Stimulated activated CD4-positive, alpha-beta T cell treated with anti-CD3 and anti-CD28 coated beads, Interleukin-4, amount 100 ng/mL, for 1 hour (primary cell): ENCODE measurements at regions not wholly inside any gene's neighbourhood (a gene's known extent, or its start where the extent isn't known, plus 50 kb on each side); places are given as distances from the start of the nearest gene placed in this dataset.

Experiments
- DNase-seq: peaks from one replicate; pipeline ENCODE4 v3.0.0-alpha.2; 2020

DNA sequence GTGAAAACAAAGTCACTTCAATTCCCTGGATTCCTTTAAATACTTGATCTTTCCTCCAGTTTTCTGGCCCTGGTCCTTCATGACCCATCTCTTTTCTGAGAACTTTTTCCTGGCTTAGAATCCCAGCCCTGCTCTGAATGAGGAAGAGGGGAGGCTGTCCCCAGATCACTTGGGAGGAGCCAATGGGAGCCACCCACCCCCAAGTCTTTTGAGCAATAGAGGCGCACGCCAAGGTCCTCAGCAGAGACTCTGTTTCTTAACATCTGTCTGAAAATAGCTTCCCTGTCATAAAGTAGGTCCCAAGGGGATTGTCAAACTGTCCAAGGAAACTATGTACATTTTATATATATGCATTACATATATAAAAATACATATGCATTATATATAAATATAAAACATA lies 126.8 kb downstream of the ADRA2A start:
- no peak for DNase-seq

DNA sequence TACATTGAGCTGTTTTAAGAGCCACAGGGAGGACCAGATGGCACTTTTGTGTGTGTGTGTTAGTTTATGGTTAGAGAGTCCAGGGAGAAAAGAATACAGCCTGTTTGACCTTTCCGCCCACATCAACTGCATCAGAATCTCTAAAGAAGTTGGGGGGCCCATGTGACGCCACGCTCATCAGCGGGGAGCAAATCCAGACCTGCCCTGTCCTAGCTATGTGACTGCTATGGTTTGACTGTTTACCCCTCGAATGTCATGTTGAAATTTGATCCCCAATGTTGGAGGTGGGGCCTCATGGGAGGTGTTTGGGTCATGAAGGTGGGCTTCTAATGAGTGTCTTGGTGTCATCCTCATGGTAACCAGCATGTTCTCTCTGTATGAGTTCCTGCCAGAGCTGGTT lies 128.0 kb downstream of the ADRA2A start:
- DNase-seq, result no peak

- DNase-seq, result no peak
These were observed 129.7 kb downstream of the ADRA2A start for GRCh38 chr10:111206521-111206920.

DNA sequence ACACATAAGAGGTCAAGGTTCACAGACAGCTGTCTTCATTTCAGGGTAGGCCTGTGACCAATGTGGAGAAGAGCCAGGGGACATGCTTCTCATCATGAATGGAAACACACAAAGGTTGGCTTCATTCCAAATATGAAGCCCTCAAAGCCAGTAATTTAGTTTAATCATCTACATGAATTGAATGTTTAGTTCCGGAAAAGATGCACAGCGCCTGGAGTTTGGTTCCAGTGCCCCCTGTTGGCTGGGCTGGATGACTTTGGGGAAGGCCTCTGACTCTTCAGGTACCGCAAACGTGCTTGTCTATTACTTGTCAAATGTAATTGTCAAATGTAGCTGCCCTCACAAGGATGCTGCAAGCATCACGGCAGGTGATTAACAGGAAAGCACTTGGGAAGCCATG lies 130.7 kb downstream of the ADRA2A start:
- peak; percentile 19 for DNase-seq

- no peak for DNase-seq
These were observed 132.1 kb downstream of the ADRA2A start for GRCh38 chr10:111208951-111209350.

DNA sequence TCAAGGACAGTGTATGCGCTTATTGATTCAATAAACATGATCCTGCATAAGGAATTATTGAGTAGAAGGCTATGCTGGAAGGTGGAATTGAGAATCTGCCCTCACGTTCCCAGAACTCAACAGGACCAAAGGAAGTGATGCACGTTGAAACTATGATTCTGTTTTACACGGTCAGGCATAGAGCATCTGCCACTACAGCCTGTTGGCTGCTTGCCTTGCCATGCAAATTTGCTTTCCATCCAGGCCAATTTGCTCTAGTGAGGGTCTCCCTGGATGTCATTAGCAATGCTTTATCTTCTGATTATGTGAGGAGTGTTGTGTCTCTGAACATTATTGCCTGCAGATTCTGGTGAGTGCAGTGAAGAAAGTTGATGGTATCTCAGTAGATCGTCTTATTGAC lies 132.9 kb downstream of the ADRA2A start:
- no peak for DNase-seq

DNA sequence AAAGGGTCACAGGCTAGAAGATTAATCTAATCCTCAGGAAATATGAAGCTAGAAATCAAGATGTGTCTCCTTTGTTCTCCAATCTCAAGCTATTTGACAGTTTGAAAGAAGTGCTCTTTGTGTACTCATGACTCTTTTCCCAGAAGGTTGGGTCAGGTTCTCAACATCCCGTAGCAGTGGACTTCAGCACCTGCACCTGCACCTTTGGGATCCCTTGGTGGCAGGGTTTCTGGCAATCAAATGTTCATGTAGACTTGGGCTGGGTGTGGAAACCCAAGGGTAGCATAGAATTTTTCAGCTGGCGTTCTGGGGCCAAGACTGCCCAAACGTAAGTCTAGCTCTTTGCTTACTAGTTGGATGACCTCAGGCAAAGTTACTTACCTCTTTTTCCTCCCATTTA lies 134.4 kb downstream of the ADRA2A start:
- DNase-seq, result no peak

DNA sequence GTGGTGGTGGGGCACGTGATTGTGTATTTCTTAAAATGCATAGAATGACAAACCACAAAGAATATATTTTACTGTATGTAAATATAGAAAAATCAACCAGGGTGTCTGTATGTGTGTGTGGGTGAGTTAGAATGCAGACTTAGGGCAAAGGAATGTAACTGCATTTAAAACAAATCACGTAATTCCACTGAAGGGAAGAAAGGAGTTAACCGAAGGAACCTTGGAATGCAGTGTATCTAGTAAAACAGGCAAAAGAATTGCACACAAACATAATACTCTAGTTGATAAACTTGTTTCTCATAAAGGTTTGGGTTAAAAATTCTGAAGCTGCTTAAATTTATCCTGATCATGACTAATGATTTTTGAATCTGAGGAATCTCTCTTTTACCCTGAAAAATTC lies 134.9 kb downstream of the ADRA2A start:
- DNase-seq, result no peak

- no peak for DNase-seq
These were observed 145.1 kb downstream of the ADRA2A start for GRCh38 chr10:111221682-111222480.

GRCh38 chr10:111222961-111223360 lies 146.1 kb downstream of the ADRA2A start:
- DNase-seq, result no peak

DNA sequence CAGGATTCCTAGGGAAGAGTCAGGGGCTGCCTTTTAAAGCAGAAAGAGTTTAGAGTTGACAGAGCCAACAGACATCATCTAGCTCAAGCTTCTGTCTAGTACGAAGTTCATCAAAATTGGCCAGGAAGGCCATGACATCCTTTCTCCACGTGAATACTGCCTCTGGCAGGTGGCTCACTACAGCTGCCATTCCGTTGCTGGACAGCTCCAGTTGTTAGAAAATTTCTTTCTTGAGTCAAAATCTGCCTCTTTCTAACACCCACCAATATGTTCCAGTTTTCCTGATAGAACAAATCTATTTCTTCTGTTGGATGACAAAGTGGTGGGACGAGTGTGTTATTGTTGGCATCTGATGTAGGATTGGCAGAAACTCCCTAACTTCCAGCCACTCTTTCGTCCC lies 154.9 kb downstream of the ADRA2A start:
- DNase-seq, result no peak

DNA sequence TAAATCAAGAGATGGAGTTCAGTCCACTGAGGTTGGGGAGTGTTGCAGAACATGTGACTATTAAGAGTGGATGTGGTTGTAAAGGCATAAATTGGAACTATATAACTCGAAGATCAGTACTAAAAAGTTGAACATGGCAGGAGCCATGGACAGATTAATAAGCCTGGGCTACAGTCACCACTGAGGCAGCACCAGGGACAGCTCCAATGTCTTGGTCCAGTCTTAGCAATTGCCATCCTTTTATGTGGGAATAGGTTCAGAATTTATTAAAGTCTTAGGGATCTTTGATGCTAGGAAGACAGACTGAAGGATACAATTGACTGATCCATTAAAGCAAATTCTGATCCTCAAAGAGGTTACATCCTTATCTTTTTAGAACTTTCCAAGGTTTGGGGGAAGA lies 156.6 kb downstream of the ADRA2A start:
- no peak for DNase-seq

DNA sequence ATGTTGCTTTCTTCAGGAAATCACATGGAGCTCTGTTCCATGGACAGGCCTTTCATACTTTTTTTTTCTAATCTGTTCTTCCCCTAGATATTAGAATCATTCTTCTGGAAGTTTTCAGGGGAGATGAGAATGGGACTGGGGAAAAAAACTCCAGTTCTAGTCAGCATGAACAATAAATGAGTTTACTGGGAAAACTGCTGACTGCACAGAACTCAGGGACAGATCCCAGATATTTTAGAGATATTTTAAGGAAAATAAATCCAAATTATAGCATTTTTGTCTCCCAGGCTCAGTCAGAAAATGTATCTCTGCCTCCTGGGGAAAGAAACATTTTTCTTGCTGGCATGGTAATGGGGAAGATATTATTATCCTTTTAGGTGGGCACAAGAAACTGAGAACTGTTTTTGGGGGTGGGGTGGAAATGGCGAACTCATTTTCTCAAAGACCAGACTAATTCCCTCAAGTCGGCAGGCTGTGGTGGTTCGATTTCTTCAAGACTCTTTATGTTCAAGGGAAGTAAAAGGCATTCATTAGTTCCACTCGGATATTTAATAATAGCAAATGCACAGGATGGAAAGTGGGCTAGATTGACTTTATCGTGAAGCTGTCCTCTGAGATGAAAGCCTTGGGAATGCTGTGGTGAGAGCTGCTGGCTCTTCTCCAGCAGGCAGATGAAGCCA lies 157.5 kb downstream of the ADRA2A start:
- no peak for DNase-seq

GRCh38 chr10:111234914-111235302 lies 158.1 kb downstream of the ADRA2A start:
- DNase-seq, result no peak

DNA sequence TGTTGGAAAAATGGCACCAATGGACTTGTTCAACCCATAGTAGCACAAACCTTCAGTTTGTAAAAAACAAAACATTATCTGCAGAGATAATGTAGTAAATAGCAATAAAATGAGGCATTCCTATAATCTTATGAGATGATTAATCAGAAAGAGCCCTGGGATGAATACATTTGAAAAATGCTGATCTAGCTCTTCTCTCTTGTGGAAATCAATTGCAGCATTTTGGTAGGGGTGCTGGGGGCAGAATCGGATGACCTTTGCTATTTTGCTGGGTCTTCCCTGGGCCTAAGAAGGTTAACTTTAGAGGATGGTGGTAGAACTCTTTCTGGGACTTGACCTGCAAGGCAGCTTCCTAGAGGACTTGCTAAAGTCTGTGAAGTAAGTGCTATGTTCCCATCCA lies 163.5 kb downstream of the ADRA2A start:
- DNase-seq, result no peak

DNA sequence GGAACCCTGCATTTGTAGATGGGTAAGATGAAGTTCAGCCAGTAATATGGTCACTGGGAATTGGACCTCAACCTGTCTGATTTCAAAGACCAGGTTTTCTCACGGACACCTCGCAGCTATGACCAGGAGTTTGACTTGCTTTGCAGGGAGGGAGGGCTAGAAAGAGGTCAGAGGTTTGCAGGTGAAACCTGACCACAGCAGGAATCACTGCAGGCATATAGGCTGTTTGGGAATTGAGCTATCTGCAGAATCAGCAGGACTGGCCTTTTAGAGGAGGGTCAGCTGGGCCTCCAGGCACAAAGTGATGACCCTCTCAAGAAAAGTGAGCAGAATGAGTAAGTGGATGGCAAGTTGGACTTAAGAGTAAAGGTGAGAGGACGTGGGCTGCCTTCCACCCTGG lies 166.3 kb downstream of the ADRA2A start:
- no peak for DNase-seq

GRCh38 chr10:111246136-111246535 lies 169.3 kb downstream of the ADRA2A start:
- DNase-seq, result no peak

DNA sequence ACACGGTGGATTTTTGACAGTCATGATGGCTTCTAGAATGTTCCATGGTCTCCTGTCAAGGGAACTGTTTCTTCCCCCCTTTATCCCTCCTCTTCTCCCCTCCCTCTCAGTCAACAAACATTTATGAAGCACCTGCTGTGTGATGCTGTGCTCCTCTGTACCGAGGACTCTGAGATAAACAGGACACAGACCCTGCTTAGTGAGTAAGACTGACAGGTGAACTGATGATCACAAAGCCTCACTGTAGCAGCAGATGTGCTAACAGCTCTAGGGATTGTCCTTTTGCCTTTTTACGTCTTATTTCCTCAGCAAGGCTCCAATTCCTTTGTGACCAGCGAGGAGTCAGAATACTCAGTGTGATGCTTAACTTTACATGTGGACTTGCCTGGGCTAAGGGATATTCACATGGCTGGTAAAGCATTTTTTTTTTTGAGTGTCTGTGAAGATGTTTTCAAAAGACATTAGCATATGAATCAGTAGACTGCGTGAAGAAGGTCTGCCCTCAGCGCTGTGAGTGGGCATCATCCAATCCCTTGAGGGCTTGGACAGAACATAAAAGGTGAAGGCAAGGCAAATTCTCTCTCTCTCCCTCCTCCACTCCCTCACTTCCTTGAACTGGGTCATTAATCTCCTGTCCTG lies 170.1 kb downstream of the ADRA2A start:
- DNase-seq, result no peak

GRCh38 chr10:111247781-111248389 lies 171.1 kb downstream of the ADRA2A start:
- no peak for DNase-seq

DNA sequence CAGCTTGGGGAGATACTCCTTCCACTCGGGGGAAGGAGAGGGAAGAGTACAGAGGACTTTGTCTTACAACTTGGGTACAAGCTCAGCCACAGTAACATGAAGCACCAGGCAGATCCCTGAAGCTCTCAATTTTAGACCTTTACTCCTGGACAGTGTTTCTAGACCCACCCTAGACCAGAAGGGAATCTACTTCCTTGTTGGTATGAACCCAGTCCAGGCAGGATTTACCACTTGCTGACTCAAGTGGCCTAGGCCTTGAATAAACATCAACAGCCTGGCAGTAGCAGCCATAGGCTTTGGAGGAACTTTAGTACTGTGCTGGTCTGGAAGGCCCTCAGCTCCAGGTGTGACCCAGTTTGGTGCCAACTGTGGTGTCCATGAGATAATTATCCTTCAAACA lies 173.1 kb downstream of the ADRA2A start:
- no peak for DNase-seq

- no peak for DNase-seq
These were observed 184.3 kb downstream of the ADRA2A start for GRCh38 chr10:111261081-111261615.

DNA sequence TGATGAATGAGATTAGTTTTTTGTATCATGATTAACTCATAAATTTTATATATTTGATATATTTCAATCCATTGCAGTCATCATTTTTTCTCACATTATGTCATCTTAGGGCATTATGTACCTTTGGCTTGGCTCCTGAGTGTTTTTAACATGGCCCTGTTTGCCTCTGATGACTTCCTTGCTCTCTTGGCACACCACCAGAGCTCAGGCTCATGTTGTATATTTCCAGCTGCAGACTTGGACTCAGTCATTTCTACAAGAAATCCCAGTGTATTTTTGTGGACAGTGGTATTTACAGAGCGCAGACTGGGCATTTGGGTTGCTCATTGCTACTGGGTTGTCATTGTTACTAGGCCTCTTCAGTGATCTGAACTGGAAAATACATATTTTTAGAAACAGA lies 188.5 kb downstream of the ADRA2A start:
- DNase-seq, result no peak

DNA sequence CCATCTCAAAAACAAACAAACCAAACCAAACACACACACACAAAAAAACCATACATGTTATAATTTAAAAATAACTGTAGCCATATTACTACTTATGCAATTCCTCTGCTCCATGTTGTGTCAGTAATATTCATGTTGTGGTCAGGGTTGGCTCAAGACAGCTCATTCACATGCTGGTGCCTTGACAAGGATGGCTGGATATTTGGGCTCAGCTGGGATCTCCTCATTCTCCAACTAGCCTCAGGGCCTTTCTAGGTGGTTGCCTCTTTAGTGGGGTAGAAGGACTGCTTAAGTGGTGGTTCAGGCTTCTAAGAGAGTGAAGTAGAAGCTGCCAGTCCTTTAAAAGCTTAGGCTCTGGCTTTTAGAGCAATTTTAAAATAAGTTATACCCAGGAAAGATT lies 189.3 kb downstream of the ADRA2A start:
- DNase-seq, result no peak

DNA sequence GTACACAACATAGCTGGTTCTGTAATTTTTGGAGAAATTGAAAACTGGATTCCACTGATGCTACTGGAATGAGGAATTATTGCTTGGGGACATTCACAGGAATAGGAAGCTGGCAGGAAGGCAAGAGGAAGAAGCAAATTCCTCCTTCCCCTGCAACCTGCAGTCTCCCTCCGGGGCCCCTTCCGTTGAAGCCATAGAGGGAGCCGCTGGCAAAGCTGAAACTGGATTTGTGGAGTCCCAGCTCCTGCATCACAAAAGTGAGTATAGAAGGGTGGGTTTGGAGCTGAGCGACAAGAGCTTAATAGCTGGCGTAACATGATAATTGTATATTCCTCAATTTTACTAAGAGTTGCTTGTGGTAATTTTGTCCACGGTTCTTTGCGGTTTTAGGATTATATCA lies 190.8 kb downstream of the ADRA2A start:
- no peak for DNase-seq
